Right lobe of liver (tissue), 6 donors: ENCODE measurements at regions not wholly inside any gene's neighbourhood (a gene's known extent, or its start where the extent isn't known, plus 50 kb on each side); places are given as distances from the start of the nearest gene placed in this dataset.
"Not testable (repeated sequence)": the region's sequence is repeated elsewhere in the genome, so short reads cannot be mapped to it uniquely, and the experiment has no call there.

Experiments
- ATAC-seq, 4 donors: fragments of 200-7000 bp; cut with Tn5 transposase; one replicate each; pipeline ENCODE4 v1.9.1; 2020; ENCODE audit warnings: mild to moderate bottlenecking in 4 of 4, moderate library complexity in 4 of 4
- DNase-seq, 3 donors: peaks; one replicate each; pipeline ENCODE4 v3.0.0-alpha.2; 2020
- H3K27ac ChIP-seq, 3 donors: fragments of 200-600 bp; one replicate each; pipeline ENCODE4 v1.8.0; 2022
- H3K27me3 ChIP-seq, 2 donors: fragments of 200-600 bp; one replicate each; pipeline ENCODE4 v1.8.0; 2022
- H3K36me3 ChIP-seq, 4 donors: fragments of 200-600 bp; sonication (generic) in 1 of 4; one replicate each; pipeline versions ENCODE4 v1.5.1 to v1.8.0; 2017 to 2022; ENCODE audit warnings: control low read depth in 1 of 4
- H3K4me1 ChIP-seq, 4 donors: fragments of 200-600 bp; sonication (generic) in 1 of 4; one replicate each; pipeline versions ENCODE4 v1.5.1 to v1.8.0; 2017 to 2022; ENCODE audit warnings: control low read depth in 1 of 4
- H3K4me3 ChIP-seq, 3 donors: fragments of 200-600 bp; one replicate each; pipeline ENCODE4 v1.8.0; 2022
- H3K9me3 ChIP-seq, 4 donors: fragments of 200-600 bp; sonication (generic) in 1 of 4; one replicate each; pipeline versions ENCODE4 v1.5.1 to v1.8.0; 2017 to 2022; ENCODE audit warnings: control low read depth in 1 of 4
- POLR2A ChIP-seq: fragments of 450-650 bp; IDR thresholded peaks from one replicate; pipeline ENCODE4 v1.6.1; 2017; ENCODE audit warnings: antibody characterized with exemption, mild to moderate bottlenecking
- WGBS: methylation state at CpG from one replicate; pipeline ENCODE4 v1.1.6; 2018; ENCODE audit warnings: low coverage, low lambda C conversion rate; ENCODE audit not compliant: insufficient coverage; ENCODE audit errors: missing lambda C conversion rate; 5-methylcytosine and 5-hydroxymethylcytosine counted together
- intact Hi-C, 2 donors: fragments of 100-400 bp; cut with DNase I; formaldehyde crosslinking; loops; one replicate each; pipeline versions ENCODE4 v1.11.2 to v1.14.1; 2022
- TF ChIP-seq, protein P1 (sequence below), 4 donors: fragments of 200-600 bp in 3 of 4; fragments of 450-650 bp in 1 of 4; IDR thresholded peaks; one replicate each; pipeline versions ENCODE4 v1.5.1 to v1.8.0; 2016 to 2022; ENCODE audit warnings: antibody characterized with exemption in 4 of 4, mild to moderate bottlenecking in 2 of 4
- donor health status: DM: no; HTN: yes; CAD: no.
- donor health status: DM: no; HTN: no; CAD: no.
- donor health status: DM: no; HTN: no; CAD: no.
- donor health status: DM: no; HTN: yes; CAD: no.
- donor health status: DM: no; HTN: yes; CAD: no.

DNA sequence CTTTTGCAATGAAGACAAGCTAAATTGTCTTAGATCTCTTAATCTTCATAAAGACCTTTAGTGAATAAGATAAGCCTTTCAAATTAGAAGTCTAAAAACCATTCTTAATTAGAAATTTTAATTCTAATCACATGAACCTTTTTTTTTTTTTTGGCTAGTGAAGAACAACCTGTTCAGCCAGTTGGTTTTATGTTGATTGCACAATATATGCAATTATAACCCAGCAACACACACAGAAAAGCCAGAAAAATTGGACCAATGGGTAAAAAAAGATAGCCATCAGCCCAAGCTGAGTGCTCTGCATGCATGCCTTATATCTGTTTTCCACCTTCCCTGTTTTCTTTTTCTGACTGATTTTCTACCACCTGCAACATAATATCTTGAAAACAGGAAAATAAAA is 252.2 kb downstream of the SYT10 start:
- no peaks in the 10 kb centered on the region for H3K36me3 ChIP-seq
- intact Hi-C loops, result no loop called here

DNA sequence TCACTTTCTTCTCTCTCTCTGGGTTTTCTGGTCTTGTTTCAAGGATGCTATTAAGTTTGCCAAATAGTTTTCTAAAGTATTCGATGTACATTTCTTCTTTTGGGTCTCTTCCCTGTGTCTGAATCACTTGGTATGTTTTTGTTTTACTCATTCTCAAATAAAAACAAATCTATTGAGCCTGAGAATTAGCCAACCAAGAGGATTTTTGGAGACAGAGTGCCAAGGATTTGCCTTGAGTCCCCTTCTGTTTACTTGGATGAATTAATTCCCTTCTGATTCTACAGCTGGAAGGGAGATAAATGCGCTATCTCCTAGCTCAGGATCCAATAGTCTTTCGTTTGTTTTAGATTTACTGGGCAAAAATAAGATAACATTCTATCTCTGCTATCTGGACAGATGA is 255.5 kb downstream of the SYT10 start:
- no peak overlapping the region for H3K27ac ChIP-seq
- WGBS, result 18% methylated on average over 3 of the region's 3 CpGs
- H3K4me1 ChIP-seq, result no peaks in the 10 kb centered on the region
- H3K4me3 ChIP-seq, result no peak overlapping the region
- H3K36me3 ChIP-seq, result no peaks in the 10 kb centered on the region
- H3K9me3 ChIP-seq, result no peaks in the 10 kb centered on the region
- no peaks in the 10 kb centered on the region for H3K27me3 ChIP-seq
- intact Hi-C loops, result no loop called here
- TF ChIP-seq, protein P1, sequence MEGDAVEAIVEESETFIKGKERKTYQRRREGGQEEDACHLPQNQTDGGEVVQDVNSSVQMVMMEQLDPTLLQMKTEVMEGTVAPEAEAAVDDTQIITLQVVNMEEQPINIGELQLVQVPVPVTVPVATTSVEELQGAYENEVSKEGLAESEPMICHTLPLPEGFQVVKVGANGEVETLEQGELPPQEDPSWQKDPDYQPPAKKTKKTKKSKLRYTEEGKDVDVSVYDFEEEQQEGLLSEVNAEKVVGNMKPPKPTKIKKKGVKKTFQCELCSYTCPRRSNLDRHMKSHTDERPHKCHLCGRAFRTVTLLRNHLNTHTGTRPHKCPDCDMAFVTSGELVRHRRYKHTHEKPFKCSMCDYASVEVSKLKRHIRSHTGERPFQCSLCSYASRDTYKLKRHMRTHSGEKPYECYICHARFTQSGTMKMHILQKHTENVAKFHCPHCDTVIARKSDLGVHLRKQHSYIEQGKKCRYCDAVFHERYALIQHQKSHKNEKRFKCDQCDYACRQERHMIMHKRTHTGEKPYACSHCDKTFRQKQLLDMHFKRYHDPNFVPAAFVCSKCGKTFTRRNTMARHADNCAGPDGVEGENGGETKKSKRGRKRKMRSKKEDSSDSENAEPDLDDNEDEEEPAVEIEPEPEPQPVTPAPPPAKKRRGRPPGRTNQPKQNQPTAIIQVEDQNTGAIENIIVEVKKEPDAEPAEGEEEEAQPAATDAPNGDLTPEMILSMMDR (IDR thresholded peaks at IDR 0.05), result no peak
- TF ChIP-seq POLR2A, result no peak
- ATAC-seq, result no peak
- no peak for DNase-seq

More for the DNA sequence above, 252.2 kb downstream of the SYT10 start:
- H3K9me3 ChIP-seq, result no peaks in the 10 kb centered on the region
- H3K4me3 ChIP-seq, result no peak overlapping the region
- no peak for ATAC-seq
- no peak overlapping the region for H3K27ac ChIP-seq
- TF ChIP-seq, protein P1 (IDR thresholded peaks at IDR 0.05), result no peak
- TF ChIP-seq POLR2A, result no peak
- H3K4me1 ChIP-seq, result no peaks in the 10 kb centered on the region
- DNase-seq, result no peak
- H3K27me3 ChIP-seq, result no peaks in the 10 kb centered on the region

DNA sequence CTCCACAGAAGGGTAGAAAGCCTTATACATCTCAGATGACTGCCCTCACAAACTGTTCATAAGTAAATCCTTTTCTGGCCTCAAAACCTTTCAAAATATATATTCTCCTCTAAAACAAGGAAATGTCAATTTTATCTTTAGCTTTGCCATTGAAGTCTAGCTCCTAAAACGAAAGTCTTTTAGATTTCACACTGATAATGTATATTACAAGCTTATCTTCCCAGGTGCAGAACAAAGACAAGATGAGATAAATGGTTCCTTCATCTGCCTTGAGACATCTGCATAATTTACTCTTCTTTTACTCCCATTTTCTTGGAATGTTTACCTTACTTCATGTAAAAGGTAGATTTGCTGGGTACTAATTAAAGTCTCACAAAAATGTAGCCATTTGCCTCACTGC is 257.1 kb downstream of the SYT10 start:
- no peak overlapping the region for H3K27ac ChIP-seq
- no peak for DNase-seq
- no peaks in the 10 kb centered on the region for H3K9me3 ChIP-seq
- H3K4me1 ChIP-seq, result no peaks in the 10 kb centered on the region
- TF ChIP-seq POLR2A, result no peak
- TF ChIP-seq, protein P1 (IDR thresholded peaks at IDR 0.05), result no peak
- WGBS, result 4% methylated on average over 1 of the region's 1 CpG
- H3K4me3 ChIP-seq, result no peak overlapping the region
- intact Hi-C loops, result no loop called here
- no peak for ATAC-seq
- H3K36me3 ChIP-seq, result no peaks in the 10 kb centered on the region
- no peaks in the 10 kb centered on the region for H3K27me3 ChIP-seq

DNA sequence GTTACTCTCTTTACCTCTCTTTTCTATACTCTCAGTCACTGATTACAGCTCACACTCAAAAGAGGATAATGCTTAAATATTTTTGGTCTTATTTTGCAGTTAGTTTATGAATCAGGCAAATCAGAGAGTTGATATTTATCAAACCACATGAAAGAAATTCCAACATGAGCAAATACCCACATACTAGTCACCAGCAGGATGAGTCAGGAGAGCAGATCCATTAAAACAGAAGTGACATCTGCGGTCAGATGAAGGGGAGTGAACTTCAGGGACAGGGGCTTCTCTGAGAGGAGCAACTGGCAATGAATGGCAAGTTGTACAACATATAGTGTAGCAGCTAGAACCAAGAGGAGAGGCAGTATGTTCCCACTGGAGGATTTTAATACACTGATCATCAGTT is 258.7 kb downstream of the SYT10 start:
- no peak for TF ChIP-seq POLR2A
- TF ChIP-seq, protein P1 (IDR thresholded peaks at IDR 0.05), result no peak
- intact Hi-C loops, result no loop called here
- H3K27ac ChIP-seq, result no peak overlapping the region

DNA sequence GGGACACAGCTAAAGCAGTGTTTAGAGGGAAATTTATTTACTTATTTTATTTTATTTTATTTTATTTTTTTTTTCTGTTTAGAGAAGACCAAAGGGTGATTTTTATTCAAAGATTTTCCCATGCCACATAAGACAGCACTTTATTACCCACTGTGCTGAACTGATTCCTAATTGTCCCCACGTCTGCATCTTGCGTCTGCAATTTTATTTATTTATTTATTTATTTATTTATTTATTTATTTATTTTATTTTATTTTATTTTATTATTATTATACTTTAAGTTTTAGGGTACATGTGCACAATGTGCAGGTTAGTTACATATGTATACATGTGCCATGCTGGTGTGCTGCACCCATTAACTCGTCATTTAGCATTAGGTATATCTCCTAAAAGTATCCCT is 269.7 kb upstream of the PKP2 start:
- intact Hi-C loops, ATAC-seq: not testable (repeated sequence)
- WGBS, result 38% methylated on average over 3 of the region's 3 CpGs

More for the DNA sequence above, 258.7 kb downstream of the SYT10 start:
- H3K27me3 ChIP-seq, result no peaks in the 10 kb centered on the region
- ATAC-seq, result no peak
- no peaks in the 10 kb centered on the region for H3K4me1 ChIP-seq
- H3K36me3 ChIP-seq, result no peaks in the 10 kb centered on the region
- no peaks in the 10 kb centered on the region for H3K9me3 ChIP-seq
- no peak overlapping the region for H3K4me3 ChIP-seq
- no peak for DNase-seq
- 40% methylated on average over 1 of the region's 1 CpG for WGBS

More for the DNA sequence above, 269.7 kb upstream of the PKP2 start:
- not testable (repeated sequence) for H3K4me1 ChIP-seq, H3K27me3 ChIP-seq, DNase-seq, H3K4me3 ChIP-seq, H3K36me3 ChIP-seq, H3K9me3 ChIP-seq, H3K27ac ChIP-seq
